ENCODE measurements at regions not wholly inside any gene's neighbourhood (a gene's known extent, or its start where the extent isn't known, plus 50 kb on each side); places are given as distances from the start of the nearest gene placed in this dataset.

- TF ChIP-seq CTCF (conservative IDR thresholded peaks at IDR 0.05; ENCODE audit: low read depth, low read length) = no peak
- no peak for TF ChIP-seq CEBPB (IDR thresholded peaks at IDR 0.05; ENCODE audit: low read depth, low read length)
- TF ChIP-seq RCOR1 (IDR thresholded peaks at IDR 0.05; ENCODE audit: insufficient replicate concordance, low read length) = no peak
- TF ChIP-seq RFX5 (IDR thresholded peaks at IDR 0.05; ENCODE audit: low read depth, low read length) = no peak
- no peak for TF ChIP-seq RAD21 (IDR thresholded peaks at IDR 0.05; ENCODE audit: low read length)
Measured at GRCh38 chr7:34307540-34307939, 350.5 kb upstream of the NPSR1 start.

Data from IMR-90 (cell line).